ENCODE measurements at regions not wholly inside any gene's neighbourhood (a gene's known extent, or its start where the extent isn't known, plus 50 kb on each side); places are given as distances from the start of the nearest gene placed in this dataset.

DNA sequence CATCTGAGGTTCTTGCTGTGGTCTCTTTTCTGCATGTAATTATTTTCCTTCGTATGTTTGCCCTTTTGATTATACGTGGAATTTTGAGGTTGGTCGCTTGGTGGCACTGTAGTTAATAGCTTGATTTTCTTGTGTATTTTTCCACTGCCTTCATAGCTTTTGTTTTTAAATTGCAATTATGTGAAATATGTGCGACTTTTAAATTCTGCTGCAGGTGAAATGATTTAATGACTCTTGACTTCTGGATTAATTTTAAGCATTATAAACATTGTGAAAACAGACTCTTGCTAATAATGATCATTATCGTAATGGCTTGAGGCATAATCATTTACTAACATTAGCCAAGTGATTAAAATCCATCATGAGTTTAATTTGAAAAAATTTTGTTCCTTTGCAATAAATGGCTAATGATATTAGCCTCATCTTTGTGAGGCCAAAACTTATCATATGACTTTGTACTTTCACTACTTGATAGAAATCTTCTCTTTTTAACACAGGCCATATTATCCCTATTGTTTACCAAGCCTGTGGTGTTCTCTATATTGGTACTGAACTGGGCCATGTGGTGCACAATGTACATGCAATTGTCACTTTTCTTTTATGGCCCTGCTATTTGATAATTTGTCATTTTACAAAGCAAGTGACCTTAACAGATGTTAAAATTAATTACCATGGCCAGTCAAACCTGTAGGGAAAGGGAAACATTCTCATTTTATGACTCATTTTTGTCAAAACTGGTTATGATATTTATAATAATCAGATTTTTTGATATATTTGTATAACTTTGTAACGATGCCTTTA is 62.8 kb upstream of the NEUROD1 start:
- H3K9me3 Mint-ChIP-seq (ENCODE audit: unreplicated experiment): no peaks in the 10 kb centered on the region
- no peak overlapping the region for H3K27ac Mint-ChIP-seq (ENCODE audit: unreplicated experiment)
- no peak overlapping the region for H3K4me3 Mint-ChIP-seq (ENCODE audit: unreplicated experiment)
- no peak for DNase-seq
- H3K36me3 Mint-ChIP-seq (ENCODE audit: unreplicated experiment): no peaks in the 10 kb centered on the region
- no peaks in the 10 kb centered on the region for H3K27me3 Mint-ChIP-seq (ENCODE audit: unreplicated experiment)
- peaks cover 1% of the 10 kb centered on the region for H3K4me1 Mint-ChIP-seq (ENCODE audit: low read depth, unreplicated experiment)
- TF ChIP-seq, protein P1, sequence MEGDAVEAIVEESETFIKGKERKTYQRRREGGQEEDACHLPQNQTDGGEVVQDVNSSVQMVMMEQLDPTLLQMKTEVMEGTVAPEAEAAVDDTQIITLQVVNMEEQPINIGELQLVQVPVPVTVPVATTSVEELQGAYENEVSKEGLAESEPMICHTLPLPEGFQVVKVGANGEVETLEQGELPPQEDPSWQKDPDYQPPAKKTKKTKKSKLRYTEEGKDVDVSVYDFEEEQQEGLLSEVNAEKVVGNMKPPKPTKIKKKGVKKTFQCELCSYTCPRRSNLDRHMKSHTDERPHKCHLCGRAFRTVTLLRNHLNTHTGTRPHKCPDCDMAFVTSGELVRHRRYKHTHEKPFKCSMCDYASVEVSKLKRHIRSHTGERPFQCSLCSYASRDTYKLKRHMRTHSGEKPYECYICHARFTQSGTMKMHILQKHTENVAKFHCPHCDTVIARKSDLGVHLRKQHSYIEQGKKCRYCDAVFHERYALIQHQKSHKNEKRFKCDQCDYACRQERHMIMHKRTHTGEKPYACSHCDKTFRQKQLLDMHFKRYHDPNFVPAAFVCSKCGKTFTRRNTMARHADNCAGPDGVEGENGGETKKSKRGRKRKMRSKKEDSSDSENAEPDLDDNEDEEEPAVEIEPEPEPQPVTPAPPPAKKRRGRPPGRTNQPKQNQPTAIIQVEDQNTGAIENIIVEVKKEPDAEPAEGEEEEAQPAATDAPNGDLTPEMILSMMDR (IDR thresholded peaks at IDR 0.05; ENCODE audit: partially characterized antibody, unreplicated experiment): peak; percentile 58

DNA sequence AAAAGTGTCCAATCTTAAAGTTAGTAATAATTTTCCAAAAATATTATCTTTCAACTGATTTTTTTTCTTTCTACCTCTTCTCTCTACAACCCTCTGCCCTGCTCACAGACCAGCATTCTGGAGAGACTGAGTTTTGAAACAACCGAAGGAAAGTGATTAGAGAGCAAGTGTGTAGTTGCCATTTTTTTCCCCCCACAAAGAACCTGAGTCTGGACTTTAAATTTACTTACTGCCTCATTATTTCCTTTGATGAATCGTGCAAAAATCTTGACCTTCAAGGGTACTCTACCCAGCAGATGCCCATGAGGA is 63.4 kb upstream of the NEUROD1 start:
- Mint-ChIP-seq H3K27ac (ENCODE audit: unreplicated experiment) (no peak overlapping the region), H3K4me1 (ENCODE audit: low read depth, unreplicated experiment) (peaks cover 1% of the 10 kb centered on the region), H3K4me3 (ENCODE audit: unreplicated experiment) (no peak overlapping the region), H3K27me3 (ENCODE audit: unreplicated experiment) (no peaks in the 10 kb centered on the region), H3K9me3 (ENCODE audit: unreplicated experiment) (no peaks in the 10 kb centered on the region), H3K36me3 (ENCODE audit: unreplicated experiment) (no peaks in the 10 kb centered on the region)
- no peak for DNase-seq
- TF ChIP-seq, protein P1 (IDR thresholded peaks at IDR 0.05; ENCODE audit: partially characterized antibody, unreplicated experiment): no peak

DNA sequence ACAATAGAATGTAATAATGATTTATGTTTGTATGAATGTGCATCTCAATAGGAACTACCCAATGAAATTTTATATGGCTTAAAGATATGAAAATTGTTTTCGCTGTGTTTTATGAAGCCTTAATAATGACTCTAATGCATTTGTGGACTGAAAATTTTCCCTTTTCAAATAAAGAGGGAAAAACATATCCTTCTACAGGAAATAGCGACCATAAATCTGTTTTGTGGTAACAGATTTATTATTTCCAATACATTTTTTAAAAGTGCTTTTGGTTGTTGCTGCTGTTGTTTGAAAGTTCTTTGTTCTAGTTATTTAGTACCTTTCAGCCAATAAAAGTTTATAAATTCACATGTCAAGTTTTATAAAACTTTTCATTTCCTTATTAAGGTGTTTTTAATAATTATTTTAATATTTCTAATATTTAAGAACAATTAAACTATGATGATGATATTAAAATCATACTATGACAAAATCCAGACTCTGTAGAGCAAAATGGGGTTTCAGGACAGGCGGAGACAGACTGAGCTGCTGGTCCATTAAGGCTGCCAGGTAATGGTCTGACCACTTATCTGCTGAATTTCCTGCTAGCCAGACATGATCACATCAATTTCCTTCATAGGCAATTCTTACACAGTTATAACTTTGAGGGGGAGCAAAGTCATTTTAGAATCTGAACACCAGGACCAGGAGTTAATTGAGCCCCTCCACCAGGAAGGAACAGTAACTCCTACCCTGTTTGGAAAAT is 65.7 kb upstream of the NEUROD1 start:
- Mint-ChIP-seq H3K27me3 (ENCODE audit: unreplicated experiment) (no peaks in the 10 kb centered on the region), H3K4me3 (ENCODE audit: unreplicated experiment) (no peak overlapping the region), H3K27ac (ENCODE audit: unreplicated experiment) (no peak overlapping the region), H3K9me3 (ENCODE audit: unreplicated experiment) (no peaks in the 10 kb centered on the region), H3K4me1 (ENCODE audit: low read depth, unreplicated experiment) (peaks cover 1% of the 10 kb centered on the region), H3K36me3 (ENCODE audit: unreplicated experiment) (no peaks in the 10 kb centered on the region)
- TF ChIP-seq, protein P1 (IDR thresholded peaks at IDR 0.05; ENCODE audit: partially characterized antibody, unreplicated experiment): no peak
- no peak for DNase-seq

DNA sequence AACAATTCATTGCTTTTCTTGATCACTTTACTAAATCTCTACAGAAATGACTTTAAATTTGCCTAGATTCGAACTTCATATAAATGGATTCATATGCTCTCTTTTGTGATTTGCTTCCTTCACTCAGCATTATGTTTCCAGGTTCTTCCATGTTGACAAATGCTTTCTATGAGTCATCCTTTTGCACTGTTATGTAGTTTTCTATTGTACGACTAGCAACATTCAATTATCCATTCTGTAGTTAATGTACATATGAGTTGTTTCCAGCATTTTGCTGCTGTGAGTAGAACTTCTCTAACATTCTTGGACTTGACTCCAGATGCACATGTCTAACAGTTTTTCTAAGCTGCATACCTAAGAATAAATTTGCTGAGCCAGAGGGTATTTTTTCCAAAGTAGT is 66.5 kb upstream of the NEUROD1 start:
- no peaks in the 10 kb centered on the region for H3K36me3 Mint-ChIP-seq (ENCODE audit: unreplicated experiment)
- no peaks in the 10 kb centered on the region for H3K27me3 Mint-ChIP-seq (ENCODE audit: unreplicated experiment)
- no peak for DNase-seq
- peaks cover 1% of the 10 kb centered on the region for H3K4me1 Mint-ChIP-seq (ENCODE audit: low read depth, unreplicated experiment)
- no peaks in the 10 kb centered on the region for H3K9me3 Mint-ChIP-seq (ENCODE audit: unreplicated experiment)
- no peak overlapping the region for H3K27ac Mint-ChIP-seq (ENCODE audit: unreplicated experiment)
- TF ChIP-seq, protein P1 (IDR thresholded peaks at IDR 0.05; ENCODE audit: partially characterized antibody, unreplicated experiment): no peak
- no peak overlapping the region for H3K4me3 Mint-ChIP-seq (ENCODE audit: unreplicated experiment)

DNA sequence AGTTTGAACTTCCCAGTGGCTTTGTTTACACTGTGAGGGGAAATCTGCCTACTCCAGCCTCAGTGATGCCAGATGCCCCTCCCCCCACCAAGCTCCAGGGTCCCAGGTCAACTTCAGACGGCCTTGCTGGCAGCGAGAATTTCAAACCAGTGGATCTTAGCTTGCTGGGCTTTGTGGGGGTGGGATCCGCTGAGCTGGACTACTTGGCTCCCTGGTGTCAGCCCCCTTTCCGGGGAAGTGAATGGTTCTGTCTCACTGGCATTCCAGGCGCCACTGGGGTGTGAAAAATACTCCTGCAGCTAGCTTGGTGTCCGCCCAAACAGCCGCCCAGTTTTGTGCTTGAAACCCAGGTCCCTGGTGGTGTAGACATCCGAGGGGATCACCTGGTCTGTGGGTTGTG is 70.0 kb upstream of the NEUROD1 start:
- Mint-ChIP-seq H3K4me1 (ENCODE audit: low read depth, unreplicated experiment) (no peaks in the 10 kb centered on the region), H3K36me3 (ENCODE audit: unreplicated experiment) (no peaks in the 10 kb centered on the region), H3K9me3 (ENCODE audit: unreplicated experiment) (no peaks in the 10 kb centered on the region), H3K27ac (ENCODE audit: unreplicated experiment) (no peak overlapping the region), H3K27me3 (ENCODE audit: unreplicated experiment) (no peaks in the 10 kb centered on the region), H3K4me3 (ENCODE audit: unreplicated experiment) (no peak overlapping the region)
- DNase-seq: no peak
- TF ChIP-seq, protein P1 (IDR thresholded peaks at IDR 0.05; ENCODE audit: partially characterized antibody, unreplicated experiment): no peak
